ENCODE measurements at regions not wholly inside any gene's neighbourhood (a gene's known extent, or its start where the extent isn't known, plus 50 kb on each side); places are given as distances from the start of the nearest gene placed in this dataset.

- TF ChIP-seq CTCF (IDR thresholded peaks at IDR 0.05; ENCODE audit: low read depth, low read length, missing input control) (no peak), RXRA (IDR thresholded peaks at IDR 0.05) (no peak), FOXA1 (IDR thresholded peaks at IDR 0.05) (no peak), NR2F2 (IDR thresholded peaks at IDR 0.05) (no peak), YY1 (IDR thresholded peaks at IDR 0.05) (no peak), JUND (IDR thresholded peaks at IDR 0.05) (no peak), GABPA (IDR thresholded peaks at IDR 0.05 in 1 of 2, conservative IDR thresholded peaks at IDR 0.05 in 1 of 2) (no peak), MAX (IDR thresholded peaks at IDR 0.05) (no peak), FOXA2 (IDR thresholded peaks at IDR 0.05) (no peak), RAD21 (IDR thresholded peaks at IDR 0.05) (no peak), HNF4G (IDR thresholded peaks at IDR 0.05) (no peak)
- TF ChIP-seq, protein P1, sequence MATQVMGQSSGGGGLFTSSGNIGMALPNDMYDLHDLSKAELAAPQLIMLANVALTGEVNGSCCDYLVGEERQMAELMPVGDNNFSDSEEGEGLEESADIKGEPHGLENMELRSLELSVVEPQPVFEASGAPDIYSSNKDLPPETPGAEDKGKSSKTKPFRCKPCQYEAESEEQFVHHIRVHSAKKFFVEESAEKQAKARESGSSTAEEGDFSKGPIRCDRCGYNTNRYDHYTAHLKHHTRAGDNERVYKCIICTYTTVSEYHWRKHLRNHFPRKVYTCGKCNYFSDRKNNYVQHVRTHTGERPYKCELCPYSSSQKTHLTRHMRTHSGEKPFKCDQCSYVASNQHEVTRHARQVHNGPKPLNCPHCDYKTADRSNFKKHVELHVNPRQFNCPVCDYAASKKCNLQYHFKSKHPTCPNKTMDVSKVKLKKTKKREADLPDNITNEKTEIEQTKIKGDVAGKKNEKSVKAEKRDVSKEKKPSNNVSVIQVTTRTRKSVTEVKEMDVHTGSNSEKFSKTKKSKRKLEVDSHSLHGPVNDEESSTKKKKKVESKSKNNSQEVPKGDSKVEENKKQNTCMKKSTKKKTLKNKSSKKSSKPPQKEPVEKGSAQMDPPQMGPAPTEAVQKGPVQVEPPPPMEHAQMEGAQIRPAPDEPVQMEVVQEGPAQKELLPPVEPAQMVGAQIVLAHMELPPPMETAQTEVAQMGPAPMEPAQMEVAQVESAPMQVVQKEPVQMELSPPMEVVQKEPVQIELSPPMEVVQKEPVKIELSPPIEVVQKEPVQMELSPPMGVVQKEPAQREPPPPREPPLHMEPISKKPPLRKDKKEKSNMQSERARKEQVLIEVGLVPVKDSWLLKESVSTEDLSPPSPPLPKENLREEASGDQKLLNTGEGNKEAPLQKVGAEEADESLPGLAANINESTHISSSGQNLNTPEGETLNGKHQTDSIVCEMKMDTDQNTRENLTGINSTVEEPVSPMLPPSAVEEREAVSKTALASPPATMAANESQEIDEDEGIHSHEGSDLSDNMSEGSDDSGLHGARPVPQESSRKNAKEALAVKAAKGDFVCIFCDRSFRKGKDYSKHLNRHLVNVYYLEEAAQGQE (IDR thresholded peaks at IDR 0.05), result no peak
- no peaks in the 10 kb centered on the region for H3K4me1 ChIP-seq (ENCODE audit: control insufficient read depth in 4 of 4, insufficient read depth in 4 of 4, low read length in 3 of 4)
- no peaks in the 10 kb centered on the region for H3K9me3 ChIP-seq (ENCODE audit: control insufficient read depth in 4 of 4, low read length in 3 of 4)
- no peak overlapping the region for H3K4me3 ChIP-seq (ENCODE audit: low read depth in 1 of 3, low read length in 3 of 3)
- H3K9ac ChIP-seq (ENCODE audit: low read depth in 1 of 2, low read length in 2 of 2), result no peak overlapping the region
- no peak for DNase-seq (ENCODE audit: low spot score)
- 57% methylated on average over 15 of the region's 15 CpGs for WGBS
- no peaks in the 10 kb centered on the region for H3K27me3 ChIP-seq (ENCODE audit: control insufficient read depth in 4 of 4, insufficient read depth in 4 of 4, low read length in 3 of 4)
- no peaks in the 10 kb centered on the region for H3K36me3 ChIP-seq (ENCODE audit: control insufficient read depth in 4 of 4, insufficient read depth in 3 of 4, low read depth in 1 of 4, low read length in 3 of 4)
- H3K27ac ChIP-seq (ENCODE audit: low read depth in 1 of 2, low read length in 2 of 2), result no peak overlapping the region
Measured at GRCh38 chr9:15370466-15371447, 51.9 kb upstream of the SNAPC3 start.

DNA sequence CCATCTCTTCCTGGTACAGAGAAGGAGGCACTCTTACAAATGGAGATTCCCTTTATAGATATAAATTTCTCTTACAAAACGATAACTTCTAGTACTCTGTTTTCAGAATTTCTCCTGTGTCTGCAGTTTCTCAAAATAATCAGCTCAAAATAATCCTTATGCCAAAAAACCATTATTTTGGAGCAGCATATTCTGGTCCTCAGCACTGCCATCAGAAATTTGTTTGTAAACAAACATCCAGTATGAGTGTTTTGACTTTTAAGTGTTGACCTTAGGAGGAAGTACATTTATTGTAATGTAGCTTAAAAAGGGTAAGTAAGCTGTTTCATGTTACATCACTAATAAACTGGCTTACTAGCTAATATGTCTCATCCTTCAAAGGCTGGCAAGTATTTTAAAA lies 52.8 kb upstream of the SNAPC3 start:
- 85% methylated on average over 1 of the region's 1 CpG for WGBS
- TF ChIP-seq GABPA (IDR thresholded peaks at IDR 0.05 in 1 of 2, conservative IDR thresholded peaks at IDR 0.05 in 1 of 2), result no peak
- no peak for TF ChIP-seq SP1 (IDR thresholded peaks at IDR 0.05)
- Histone ChIP-seq H3K4me1 (ENCODE audit: control insufficient read depth in 4 of 4, insufficient read depth in 4 of 4, low read length in 3 of 4) (no peaks in the 10 kb centered on the region), H3K9ac (ENCODE audit: low read depth in 1 of 2, low read length in 2 of 2) (no peak overlapping the region), H3K27me3 (ENCODE audit: control insufficient read depth in 4 of 4, insufficient read depth in 4 of 4, low read length in 3 of 4) (no peaks in the 10 kb centered on the region), H3K4me3 (ENCODE audit: low read depth in 1 of 3, low read length in 3 of 3) (no peak overlapping the region), H3K9me3 (ENCODE audit: control insufficient read depth in 4 of 4, low read length in 3 of 4) (no peaks in the 10 kb centered on the region), H3K27ac (ENCODE audit: low read depth in 1 of 2, low read length in 2 of 2) (no peak overlapping the region), H3K36me3 (ENCODE audit: control insufficient read depth in 4 of 4, insufficient read depth in 3 of 4, low read depth in 1 of 4, low read length in 3 of 4) (no peaks in the 10 kb centered on the region)
- DNase-seq (ENCODE audit: low spot score), result no peak
